OCI-LY7 (cell line): ENCODE measurements at regions not wholly inside any gene's neighbourhood (a gene's known extent, or its start where the extent isn't known, plus 50 kb on each side); places are given as distances from the start of the nearest gene placed in this dataset.
"Not testable (repeated sequence)": the region's sequence is repeated elsewhere in the genome, so short reads cannot be mapped to it uniquely, and the experiment has no call there.

Source experiments
- BruUV-seq: library from RNA; stranded (reverse); fragments of 400-500 nt; replicated peaks from 2 replicates; lab custom pipeline; 2021; lab: Mats Ljungman, UMichigan
- CTCF ChIA-PET: fragments of 300-600 bp; sonication (Branson Sonifier 250); formaldehyde crosslinking; loops from one replicate; lab custom pipeline; 2022; ENCODE audit warnings: antibody characterized with exemption; ENCODE audit not compliant: unreplicated experiment; lab: Charles Lee
- POLR2A ChIA-PET: fragments of 300-600 bp; sonication (Branson Sonifier 250); formaldehyde crosslinking; loops from one replicate; lab custom pipeline; 2022; ENCODE audit warnings: antibody characterized with exemption; lab: Charles Lee
- DNase-seq: peaks from one replicate; pipeline ENCODE4 v3.0.0-alpha.2; 2015; ENCODE audit warnings: low spot score
- H2AFZ ChIP-seq: fragments of 200-600 bp; sonication (generic), shearing (Covaris generic); 2 replicates; pipeline ENCODE4 v1.6.1; 2014; ENCODE audit warnings: mild to moderate bottlenecking, antibody characterized with exemption, low read length, moderate library complexity
- H3K27ac ChIP-seq: fragments of 200-600 bp; sonication (generic); 2 replicates; pipeline ENCODE4 v1.5.1; 2014; ENCODE audit warnings: mixed run types, low read depth, mild to moderate bottlenecking, moderate library complexity, low read length, inconsistent platforms; ENCODE audit not compliant: poor library complexity, severe bottlenecking
- H3K36me3 ChIP-seq: fragments of 200-600 bp; sonication (generic); 2 replicates; pipeline ENCODE4 v1.6.1; 2014; ENCODE audit warnings: mild to moderate bottlenecking, antibody characterized with exemption, low read length, moderate library complexity, mixed read lengths; ENCODE audit not compliant: insufficient read depth
- H3K4me1 ChIP-seq: fragments of 200-600 bp; sonication (generic); 2 replicates; pipeline ENCODE4 v1.5.1; 2014; ENCODE audit warnings: mild to moderate bottlenecking, low read length; ENCODE audit not compliant: insufficient read depth, poor library complexity, severe bottlenecking
- H3K4me2 ChIP-seq: fragments of 200-600 bp; sonication (generic); 2 replicates; pipeline ENCODE4 v1.6.1; 2014; ENCODE audit warnings: mild to moderate bottlenecking, low read length
- H3K4me3 ChIP-seq: fragments of 200-600 bp; sonication (generic); 2 replicates; pipeline ENCODE4 v1.5.1; 2014; ENCODE audit warnings: mild to moderate bottlenecking, low read depth, low read length; ENCODE audit not compliant: poor library complexity, severe bottlenecking
- H3K79me2 ChIP-seq: fragments of 200-600 bp; sonication (generic); 2 replicates; pipeline ENCODE4 v1.6.1; 2016; ENCODE audit warnings: low read depth, mild to moderate bottlenecking, low read length, moderate library complexity, mixed read lengths; ENCODE audit not compliant: insufficient read depth
- H3K9me2 ChIP-seq: fragments of 200-600 bp; sonication (generic); 2 replicates; pipeline ENCODE4 v1.6.1; 2016; ENCODE audit warnings: mild to moderate bottlenecking, low read length, mixed read lengths; ENCODE audit not compliant: insufficient read depth
- H3K9me3 ChIP-seq: fragments of 200-600 bp; sonication (generic); 2 replicates; pipeline ENCODE4 v1.6.1; 2014; ENCODE audit warnings: mild to moderate bottlenecking, mixed run types, low read length, mixed read lengths
- H4K20me1 ChIP-seq: fragments of 200-600 bp; sonication (generic); 2 replicates; pipeline ENCODE4 v1.6.1; 2014; ENCODE audit warnings: mild to moderate bottlenecking, antibody characterized with exemption, low read length, moderate library complexity, mixed read lengths; ENCODE audit not compliant: insufficient read depth
- CTCF ChIP-seq: fragments of 200-600 bp; sonication (generic); conservative IDR thresholded peaks from 2 replicates; pipeline ENCODE4 v1.5.1; 2014; ENCODE audit warnings: mild to moderate bottlenecking, antibody characterized with exemption, low read length, moderate library complexity, mixed read lengths
- EZH2phosphoT487 ChIP-seq: fragments of 200-600 bp; sonication (generic); IDR thresholded peaks from 2 replicates; pipeline ENCODE4 v1.6.1; 2018; ENCODE audit warnings: low read depth, borderline replicate concordance, mild to moderate bottlenecking, mixed run types, antibody characterized with exemption, low read length, moderate library complexity, mixed read lengths
- intact Hi-C: fragments of 100-400 bp; cut with micrococcal nuclease; formaldehyde crosslinking; loops from one replicate; pipeline ENCODE4 v1.10.0; 2022; ENCODE audit not compliant: unreplicated experiment

DNA sequence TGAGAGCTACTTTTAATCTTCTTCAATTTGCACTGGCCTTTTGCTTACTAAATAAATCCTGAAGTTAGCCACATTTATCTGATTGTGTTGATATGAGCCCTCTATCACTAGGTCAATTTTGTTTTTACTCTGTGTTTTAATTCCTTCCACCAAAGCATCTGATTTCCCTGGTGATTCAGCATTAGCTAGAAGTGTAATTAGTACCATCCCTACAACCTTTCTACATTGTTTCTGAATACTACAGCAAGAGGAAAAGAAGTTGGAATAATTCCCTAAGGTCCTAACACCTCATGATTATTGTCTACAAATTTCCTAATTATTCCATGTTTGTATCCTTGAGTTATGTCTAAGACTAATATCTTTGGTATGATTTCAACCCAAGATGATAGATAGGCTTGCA is 1093.6 kb downstream of the SUCLG1 start:
- Histone ChIP-seq H4K20me1 (no peaks in the 10 kb centered on the region), H3K9me3 (no peaks in the 10 kb centered on the region), H3K4me1 (no peaks in the 10 kb centered on the region), H3K4me2 (no peak overlapping the region), H2AFZ (no peak overlapping the region), H3K9me2 (no peaks in the 10 kb centered on the region), H3K27ac (no peak overlapping the region), H3K4me3 (no peak overlapping the region), H3K36me3 (no peaks in the 10 kb centered on the region), H3K79me2 (no peaks in the 10 kb centered on the region; the same call in 1 of the 2 replicates)
- DNase-seq, result no peak
- POLR2A ChIA-PET, result no interaction called here
- no TSS peak for BruUV-seq
- intact Hi-C loops, result no loop called here
- no peak for TF ChIP-seq EZH2phosphoT487
- TF ChIP-seq CTCF, result no peak
- CTCF ChIA-PET, result no interaction called here

DNA sequence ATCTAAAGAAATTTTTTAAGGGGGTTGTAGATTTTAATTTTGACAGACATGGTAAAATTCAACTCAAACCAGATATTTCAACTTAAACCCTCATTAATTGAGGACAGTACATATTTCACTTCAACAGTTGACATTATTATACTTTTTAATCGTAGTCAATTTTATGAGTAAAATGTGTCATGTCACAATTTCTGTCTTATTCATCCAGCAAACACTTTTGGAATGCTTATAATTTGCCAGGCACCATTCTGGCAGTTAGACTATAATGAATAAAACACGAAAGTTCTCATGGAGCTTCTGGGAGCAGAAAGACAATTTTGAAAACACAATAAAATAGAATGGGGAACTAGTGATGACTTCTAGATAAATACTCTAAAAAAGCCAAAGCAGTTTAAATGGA is 1094.8 kb downstream of the SUCLG1 start:
- DNase-seq, result no peak
- Histone ChIP-seq H3K4me3 (no peak overlapping the region), H3K9me3 (no peaks in the 10 kb centered on the region), H3K79me2 (no peaks in the 10 kb centered on the region; the same call in 1 of the 2 replicates), H4K20me1 (no peaks in the 10 kb centered on the region), H3K36me3 (no peaks in the 10 kb centered on the region), H2AFZ (no peak overlapping the region), H3K9me2 (no peaks in the 10 kb centered on the region), H3K27ac (no peak overlapping the region), H3K4me2 (no peak overlapping the region), H3K4me1 (no peaks in the 10 kb centered on the region)
- no TSS peak for BruUV-seq
- intact Hi-C loops, result no loop called here
- ChIA-PET POLR2A (no interaction called here), CTCF (no interaction called here)
- no peak for TF ChIP-seq EZH2phosphoT487
- no peak for TF ChIP-seq CTCF

DNA sequence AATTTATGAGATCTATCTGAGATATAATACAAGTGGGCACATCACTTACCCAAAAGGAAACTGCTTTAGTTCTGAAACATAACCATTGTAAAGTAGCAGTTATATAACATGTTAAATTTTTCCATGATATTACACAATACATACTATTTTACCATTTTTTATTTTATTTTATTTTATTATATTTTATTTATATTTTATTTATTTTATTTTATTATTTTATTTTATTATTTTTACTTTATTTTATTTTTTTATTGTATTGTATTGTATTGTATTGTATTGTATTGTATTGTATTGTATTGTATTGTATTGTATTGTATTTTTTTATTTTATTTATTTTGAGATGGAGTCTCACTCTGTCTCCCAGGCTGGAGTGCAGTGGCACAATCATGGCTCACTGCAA is 1095.9 kb downstream of the SUCLG1 start:
- H2AFZ ChIP-seq, H3K4me2 ChIP-seq, H4K20me1 ChIP-seq, H3K36me3 ChIP-seq, DNase-seq, CTCF ChIA-PET, H3K27ac ChIP-seq, H3K4me1 ChIP-seq, BruUV-seq, H3K4me3 ChIP-seq, POLR2A ChIA-PET, intact Hi-C loops, H3K79me2 ChIP-seq, H3K9me2 ChIP-seq, H3K9me3 ChIP-seq: not testable (repeated sequence)
